Inflammatory macrophage treated with lipopolysaccharide for 1 hour (primary cell): ENCODE measurements at regions not wholly inside any gene's neighbourhood (a gene's known extent, or its start where the extent isn't known, plus 50 kb on each side); places are given as distances from the start of the nearest gene placed in this dataset.
"Not testable (repeated sequence)": the region's sequence is repeated elsewhere in the genome, so short reads cannot be mapped to it uniquely, and the experiment has no call there.

Experiments
- DNase-seq, 2 donors: peaks; one replicate each; pipeline ENCODE4 v3.0.0-alpha.2; 2020 to 2022

GRCh38 chr17:72372185-72372584, 251.4 kb downstream of the SOX9 start:
- DNase-seq, result no peak

- no peak for DNase-seq
Measured at GRCh38 chr17:72373910-72374741, 253.3 kb downstream of the SOX9 start.

- DNase-seq, result no peak
Measured at GRCh38 chr17:72376526-72377345, 255.9 kb downstream of the SOX9 start.

GRCh38 chr17:72378414-72379390, 257.9 kb downstream of the SOX9 start:
- no peak for DNase-seq

DNA sequence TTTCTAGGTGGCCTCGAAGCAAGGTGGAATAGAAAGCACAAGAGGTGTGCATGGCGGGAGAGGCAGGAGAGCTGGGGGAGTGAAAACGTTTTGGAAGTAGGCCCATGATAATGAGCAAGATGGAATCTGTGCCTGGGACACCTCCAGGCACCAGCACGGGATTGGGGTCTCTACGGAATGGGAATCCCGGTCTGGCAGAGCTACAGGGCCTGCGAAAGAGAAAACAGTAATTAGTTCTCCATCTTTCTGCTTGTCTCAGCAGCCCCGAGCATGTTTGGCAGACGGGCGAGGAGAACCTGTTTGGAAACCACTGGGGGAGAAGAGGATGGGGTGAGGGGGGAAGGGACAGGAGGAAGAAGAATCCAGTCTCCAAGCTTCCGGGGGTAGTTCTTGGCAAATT, 258.7 kb downstream of the SOX9 start:
- no peak for DNase-seq

- no peak for DNase-seq
Measured at GRCh38 chr17:72380120-72380519, 259.3 kb downstream of the SOX9 start.

GRCh38 chr17:72380737-72381136, 259.9 kb downstream of the SOX9 start:
- no peak for DNase-seq

DNA sequence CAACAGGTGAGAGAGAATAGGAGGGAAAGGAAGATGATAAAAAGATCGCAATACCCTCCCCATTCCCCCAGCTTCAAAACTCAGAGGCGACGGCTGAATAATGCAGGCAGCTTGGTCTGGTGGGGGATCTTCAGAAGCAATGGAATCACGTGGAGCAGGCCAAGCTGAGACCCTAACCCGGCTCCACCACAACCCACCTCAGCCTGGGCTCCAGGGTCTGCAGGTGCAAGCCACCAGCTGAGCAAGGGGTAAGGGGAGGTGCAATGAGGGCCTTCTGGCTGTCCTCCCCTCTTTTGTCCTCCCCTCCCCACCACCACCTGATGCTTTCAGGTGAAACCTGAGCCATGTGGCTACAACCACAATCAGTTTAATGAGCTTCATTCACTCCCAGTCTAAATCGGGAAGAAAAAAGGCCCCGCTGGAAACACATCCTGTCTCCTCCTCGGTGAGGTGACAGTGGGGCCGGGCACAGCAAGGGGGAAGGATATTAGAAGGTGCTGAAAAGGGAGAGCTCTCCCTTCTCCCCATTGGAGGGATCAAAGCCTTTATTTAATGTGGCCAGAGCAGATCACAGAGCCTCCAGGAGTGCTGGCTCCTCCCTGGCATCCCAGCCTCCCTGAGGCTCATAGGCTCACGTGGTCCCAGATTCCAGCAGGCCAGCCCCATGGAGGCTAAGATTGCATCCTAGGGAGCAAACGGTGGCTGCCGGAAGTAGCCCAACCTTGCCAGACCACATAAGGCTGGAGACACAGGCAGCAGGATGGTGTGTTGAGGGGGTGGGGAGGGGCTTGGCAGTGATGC, 261.0 kb downstream of the SOX9 start:
- DNase-seq, result no peak

- DNase-seq, result no peak
Measured at GRCh38 chr17:72382971-72383722, 262.3 kb downstream of the SOX9 start.

DNA sequence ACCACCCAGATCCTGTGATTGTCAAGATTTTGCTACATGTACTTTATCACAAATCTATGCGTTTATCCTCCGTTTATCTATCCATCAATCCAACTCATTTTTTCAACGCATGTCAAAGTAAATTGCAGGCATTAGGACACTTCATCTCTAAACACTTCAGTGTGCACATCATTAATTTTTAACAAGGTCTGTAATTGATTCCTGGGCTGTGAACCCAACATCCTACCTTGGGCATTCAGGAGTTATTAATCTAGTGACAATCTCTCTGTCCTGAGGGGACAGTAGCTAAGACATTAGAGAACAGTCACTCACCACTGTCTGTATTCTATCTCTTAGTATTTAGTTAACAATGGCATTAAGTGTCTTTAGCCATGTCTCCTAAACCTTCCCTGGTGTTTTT, 264.7 kb downstream of the SOX9 start:
- no peak for DNase-seq

GRCh38 chr17:72386173-72386572, 265.4 kb downstream of the SOX9 start:
- not testable (repeated sequence) for DNase-seq

DNA sequence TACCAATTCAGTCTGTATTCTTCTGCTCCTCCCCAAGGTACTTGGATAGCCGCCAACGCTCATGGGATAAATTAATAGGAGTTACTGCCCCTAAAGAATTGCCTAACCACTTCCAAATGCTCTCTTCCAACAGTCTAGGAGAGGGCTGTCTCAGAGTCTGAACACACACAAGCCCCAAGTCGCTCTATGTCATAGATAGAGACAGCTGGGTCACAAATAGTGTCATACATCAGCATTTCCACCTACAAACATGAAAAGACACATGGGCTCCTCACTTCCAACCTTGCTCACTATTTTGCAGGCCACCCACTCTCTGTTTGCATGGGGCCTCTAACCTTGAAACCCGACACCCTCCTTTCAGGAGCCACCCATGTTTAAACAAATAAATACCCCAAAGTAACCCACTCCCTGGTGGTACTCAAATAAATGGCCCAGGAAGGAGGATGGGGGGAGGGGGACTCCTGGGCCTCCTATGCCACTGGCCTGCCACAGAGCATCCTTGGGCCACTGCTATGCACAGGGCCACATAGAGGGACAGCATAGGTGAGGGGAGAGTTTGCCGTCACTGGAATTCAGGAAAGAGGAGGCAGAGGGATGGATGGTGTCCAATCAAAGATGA, 265.9 kb downstream of the SOX9 start:
- no peak for DNase-seq

DNA sequence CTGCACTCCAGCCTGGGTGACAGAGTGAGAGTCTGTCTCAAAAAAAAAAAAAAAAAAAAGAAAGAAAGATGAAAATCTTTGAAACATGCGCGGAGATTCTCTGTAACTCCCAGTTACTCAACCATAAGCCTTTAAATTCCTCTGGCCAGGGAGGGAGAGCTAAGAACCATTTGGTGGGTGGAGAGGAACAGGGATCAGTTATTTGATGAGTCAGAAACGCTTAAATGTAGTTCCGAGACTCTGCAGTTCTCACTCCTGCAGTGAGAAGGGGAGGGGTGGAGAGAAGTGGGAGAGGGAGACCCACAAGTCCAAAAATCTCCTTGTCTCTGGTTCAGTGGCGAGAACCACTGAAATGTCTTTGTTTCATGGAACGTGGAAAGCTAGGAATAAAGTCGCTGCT, 266.7 kb downstream of the SOX9 start:
- DNase-seq, result no peak

GRCh38 chr17:72387969-72388368, 267.1 kb downstream of the SOX9 start:
- no peak for DNase-seq

DNA sequence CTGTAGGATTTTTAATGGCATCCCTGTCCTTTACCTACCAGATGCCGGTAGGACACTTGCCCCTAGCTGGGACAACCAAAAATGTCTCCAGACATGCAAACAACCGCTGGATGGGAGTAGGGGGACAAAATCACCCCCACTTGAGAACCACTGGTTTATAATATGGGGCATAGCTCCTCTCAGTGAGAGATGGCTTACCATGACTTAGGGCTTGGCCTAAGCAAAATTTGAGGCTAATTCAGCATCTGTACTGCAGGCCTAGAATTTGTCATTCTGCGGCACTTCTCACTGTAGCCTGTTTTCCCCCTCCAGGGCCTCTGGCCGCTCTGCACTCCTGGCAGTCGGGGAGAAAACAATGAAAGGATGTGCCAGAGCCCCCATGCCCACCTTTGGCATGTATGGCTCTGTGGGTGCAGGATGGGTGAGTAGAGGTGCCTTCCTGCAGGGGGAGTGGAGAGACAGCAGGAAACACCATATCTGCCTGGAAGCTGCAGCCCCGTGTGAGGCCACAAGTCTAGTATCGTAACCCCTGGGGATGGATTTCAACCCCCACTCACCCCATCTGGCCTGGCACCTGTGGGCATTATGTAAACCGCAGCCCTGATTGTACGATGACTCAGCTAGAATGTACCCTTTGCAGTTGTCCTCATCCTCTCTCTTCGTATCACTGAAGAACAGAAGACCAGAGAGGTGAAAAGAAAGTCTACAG, 268.1 kb downstream of the SOX9 start:
- DNase-seq, result no peak

GRCh38 chr17:72390675-72391508, 270.1 kb downstream of the SOX9 start:
- DNase-seq, result no peak

DNA sequence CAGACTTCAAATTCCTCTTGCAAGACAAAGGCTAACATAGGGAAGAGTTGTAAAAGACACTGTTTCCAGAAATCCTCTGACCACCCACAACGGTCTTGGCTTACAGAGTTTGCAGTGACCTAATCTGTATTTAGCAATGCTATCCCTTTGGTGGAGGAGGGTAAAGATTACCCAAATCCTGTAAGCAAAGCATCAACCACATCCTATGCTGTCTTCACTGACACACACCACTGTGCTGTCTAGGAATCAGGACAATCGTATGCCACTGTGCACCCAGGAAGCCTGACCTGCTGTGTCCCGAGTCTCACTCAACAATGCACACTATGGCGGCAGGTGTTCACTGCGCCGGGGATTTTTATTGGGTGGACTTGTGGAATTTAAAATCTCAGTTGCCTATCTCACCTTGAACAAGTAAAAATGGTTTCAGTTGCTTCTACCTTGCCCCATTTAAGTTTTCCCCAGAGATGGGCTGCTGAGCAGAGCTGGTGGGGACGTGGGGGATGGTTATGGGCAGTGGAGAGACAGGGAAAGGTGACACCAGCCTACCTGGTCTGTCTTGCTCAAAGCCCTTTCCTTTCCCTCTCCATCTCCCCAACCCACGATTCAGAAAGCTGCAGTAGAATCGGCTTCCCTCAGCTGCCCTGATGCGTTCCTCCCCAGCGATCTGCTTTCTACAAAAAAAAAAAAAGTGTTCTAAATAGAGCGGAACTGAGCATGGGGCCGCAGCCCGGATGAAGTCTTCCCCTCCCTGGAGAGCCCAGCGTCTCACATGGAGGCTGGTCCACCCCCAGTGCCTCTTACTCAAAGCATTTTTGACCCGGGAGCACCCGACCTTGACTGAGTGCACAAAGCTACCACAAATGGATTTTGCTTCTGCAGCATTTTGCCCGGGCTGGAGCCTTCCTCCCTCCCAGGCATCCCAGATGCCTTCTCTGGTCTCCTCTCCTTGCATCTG, 271.5 kb downstream of the SOX9 start:
- DNase-seq, result no peak

GRCh38 chr17:72393553-72393952, 272.7 kb downstream of the SOX9 start:
- DNase-seq, result no peak
